IPS-NIHi7 (cell line): ENCODE measurements at regions not wholly inside any gene's neighbourhood (a gene's known extent, or its start where the extent isn't known, plus 50 kb on each side); places are given as distances from the start of the nearest gene placed in this dataset.
A peak's percentile ranks its signal among the peaks of the same experiment; 100 is the strongest.

Experiments used
- DNase-seq: peaks from one replicate; pipeline ENCODE4 v3.0.0; 2012; ENCODE audit warnings: mixed read lengths; ENCODE audit errors: extremely low spot score

DNA sequence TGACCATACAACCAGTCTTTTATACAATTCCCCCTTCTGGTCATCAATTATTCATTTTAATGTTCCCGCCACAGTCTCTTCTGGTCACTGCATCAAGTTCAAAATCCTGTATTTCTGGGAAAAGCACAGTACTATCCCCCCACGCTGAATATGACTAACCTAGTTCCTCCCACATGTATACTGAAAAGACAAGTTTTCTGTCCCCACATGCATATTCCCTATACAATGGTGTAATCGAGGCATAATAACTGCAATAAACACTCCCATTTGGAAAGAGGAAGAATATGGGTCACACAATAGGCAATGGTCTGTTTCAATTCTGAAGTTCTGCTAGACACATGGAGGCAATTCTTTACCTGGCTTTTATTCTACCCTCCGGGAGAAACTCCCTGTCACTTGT lies 344.9 kb downstream of the EFNA5 start:
- no peak for DNase-seq

DNA sequence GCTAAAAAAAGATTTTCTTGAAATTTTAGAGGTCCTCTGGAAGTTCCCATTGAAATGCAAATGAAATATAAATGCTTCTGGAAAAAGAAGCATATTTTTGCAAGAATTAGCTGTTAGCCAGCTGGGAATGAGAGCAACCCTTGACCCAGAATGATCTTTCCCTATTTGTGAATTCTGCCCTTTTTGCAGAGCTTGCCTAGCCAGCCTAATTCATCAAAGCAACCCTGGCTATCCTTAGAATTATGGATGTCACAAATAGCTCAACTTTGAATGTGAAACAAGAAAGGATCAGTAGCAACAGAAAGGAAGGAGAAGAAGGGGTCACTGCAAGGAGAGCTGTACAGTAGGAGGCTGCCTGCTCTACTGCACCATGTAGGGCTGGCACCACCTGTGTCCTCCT lies 345.9 kb downstream of the EFNA5 start:
- DNase-seq: no peak

DNA sequence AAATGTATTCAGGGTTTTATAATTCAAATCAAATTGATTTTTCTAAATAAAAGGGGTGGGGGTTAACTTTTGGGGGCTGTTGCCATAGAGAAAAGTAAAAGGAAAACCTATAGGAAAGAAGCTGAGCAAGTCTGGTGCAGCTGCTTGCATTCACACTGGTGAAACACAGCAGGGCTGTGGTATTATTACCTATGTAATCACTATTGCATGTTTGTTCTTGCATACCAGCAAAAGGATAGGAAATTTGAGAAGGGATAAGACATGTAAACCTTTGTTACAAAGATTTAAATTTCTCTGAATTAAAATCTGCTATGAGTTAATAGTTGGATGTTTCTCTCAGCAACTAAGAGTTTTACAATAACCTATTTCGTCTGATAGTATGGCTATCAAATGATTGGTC lies 346.7 kb downstream of the EFNA5 start:
- DNase-seq: no peak

DNA sequence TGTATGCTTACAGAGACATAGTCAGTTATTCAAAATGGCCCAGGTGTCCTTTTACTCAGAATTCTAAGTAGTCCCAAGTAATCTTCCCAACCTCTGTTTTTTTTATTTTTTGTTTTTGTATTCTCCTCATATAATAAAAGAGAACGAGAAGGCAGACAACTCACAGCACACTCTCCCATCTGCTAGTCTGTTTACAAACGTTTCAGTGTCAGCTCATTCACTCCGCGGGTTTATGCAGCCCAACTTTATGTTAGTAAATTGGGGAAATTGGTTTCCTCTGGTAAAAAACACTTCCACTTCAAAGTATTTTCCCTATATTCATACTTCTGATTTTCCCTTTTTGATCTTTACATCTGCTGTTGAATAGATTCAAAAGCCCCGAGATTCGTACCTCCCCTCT lies 347.2 kb downstream of the EFNA5 start:
- DNase-seq: no peak

DNA sequence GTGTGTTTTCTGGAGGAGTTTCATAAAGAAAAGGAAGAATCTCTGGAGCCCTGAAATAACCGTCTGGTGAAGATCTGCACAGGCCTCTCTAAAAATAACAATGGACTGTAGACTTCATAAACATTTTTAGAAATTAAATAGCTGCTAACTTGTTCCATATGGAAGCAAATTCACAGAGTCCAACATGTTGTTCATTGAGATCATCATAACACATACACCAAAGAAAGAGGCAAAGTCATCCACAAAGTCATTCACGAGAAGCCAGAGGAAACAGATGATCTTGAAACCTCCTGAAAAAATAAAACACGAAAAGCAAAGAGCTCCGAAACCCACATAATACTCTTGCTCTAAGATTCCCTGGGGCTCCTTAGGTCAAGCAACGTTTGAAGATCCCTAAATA lies 347.8 kb downstream of the EFNA5 start:
- DNase-seq: no peak

DNA sequence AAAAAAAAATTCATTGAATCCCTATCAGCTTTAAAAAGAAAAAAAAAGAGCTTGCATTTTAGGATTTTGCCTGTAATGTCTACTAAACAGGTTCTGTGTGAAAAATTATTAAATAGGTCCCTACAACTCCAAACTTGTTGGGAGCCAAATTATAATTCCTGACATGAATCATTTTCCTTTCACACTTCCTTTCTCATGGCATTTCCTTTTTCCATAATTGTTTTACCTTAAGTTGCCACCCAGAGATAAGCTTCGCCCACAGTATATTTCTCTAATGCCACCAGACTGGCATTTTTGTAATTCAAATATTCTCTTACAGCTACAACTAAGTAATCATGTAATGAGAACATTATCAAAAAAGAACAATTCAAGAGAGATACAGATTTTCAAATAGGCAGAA lies 348.8 kb downstream of the EFNA5 start:
- DNase-seq: no peak

DNA sequence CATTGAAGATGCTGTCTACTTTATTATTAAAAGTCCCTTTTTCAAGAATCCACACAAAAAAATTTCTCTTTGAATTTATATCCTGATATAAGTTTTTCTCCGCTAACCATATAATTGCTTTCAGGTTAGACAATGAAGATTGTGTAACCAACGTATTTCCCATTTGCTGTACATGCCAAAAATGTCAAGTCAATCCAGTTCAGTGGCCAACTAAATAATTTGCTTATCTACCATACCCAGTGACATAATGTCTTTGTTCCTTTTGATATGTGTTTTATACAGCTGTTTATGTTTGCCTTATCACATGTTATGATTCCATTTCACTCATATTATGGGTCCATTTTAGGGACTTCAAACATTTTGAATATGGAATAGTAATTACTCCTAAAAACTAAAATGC lies 349.9 kb downstream of the EFNA5 start:
- no peak for DNase-seq

DNA sequence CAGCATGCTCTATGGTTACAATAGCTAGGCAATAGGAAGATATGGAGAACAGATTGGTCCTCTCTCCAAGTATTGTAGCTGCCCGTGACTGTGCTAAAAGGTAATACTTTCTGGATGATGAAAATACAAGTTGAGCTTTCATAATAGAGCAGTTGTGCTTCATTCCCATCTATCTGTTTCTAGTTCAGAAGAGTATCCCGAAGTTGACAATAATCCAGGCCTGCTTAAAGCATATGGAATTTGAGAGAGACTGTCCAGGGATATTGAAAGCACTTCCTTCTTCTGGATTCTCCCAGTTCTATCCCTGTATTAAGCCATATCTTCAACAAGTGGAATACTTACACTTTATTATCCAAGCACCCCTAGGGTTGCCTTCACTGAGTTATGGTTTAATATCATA lies 350.4 kb downstream of the EFNA5 start:
- DNase-seq: no peak

DNA sequence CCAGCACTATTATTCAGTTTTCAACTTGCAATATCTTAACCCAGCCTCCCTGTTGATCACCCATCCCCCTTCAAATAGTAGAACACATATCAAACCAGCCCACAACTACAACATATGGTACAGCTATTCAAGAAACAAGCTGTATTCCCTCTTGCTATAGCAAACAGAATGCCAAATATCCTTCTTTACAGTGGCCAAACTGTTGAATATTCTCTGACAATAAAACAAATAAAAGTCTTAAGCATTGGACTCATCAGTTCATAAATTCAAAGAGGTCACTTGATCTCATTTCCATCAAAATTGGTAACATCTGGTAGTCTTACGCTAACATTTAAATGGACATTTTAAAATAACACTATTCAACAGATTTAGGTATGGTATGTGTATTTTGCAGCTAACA lies 350.8 kb downstream of the EFNA5 start:
- no peak for DNase-seq

DNA sequence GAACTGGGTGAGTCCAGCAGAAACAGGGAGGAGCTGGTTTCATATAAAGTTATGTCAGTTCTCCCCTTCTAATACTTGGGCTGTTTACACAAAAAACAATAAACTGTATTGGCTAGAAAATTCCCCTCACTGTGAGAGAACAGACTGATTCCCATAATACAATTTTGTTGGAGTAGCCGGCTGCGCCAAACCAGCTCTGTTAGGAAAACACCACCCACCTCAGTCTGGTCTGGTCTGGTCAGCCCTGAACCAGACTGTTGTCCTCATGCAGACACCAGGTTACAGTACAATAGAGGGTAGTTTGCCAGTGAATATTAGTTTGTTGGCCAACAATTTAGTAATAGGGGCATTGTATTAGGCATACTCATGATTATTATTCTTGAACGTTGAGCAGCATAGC lies 356.4 kb downstream of the EFNA5 start:
- DNase-seq: no peak

DNA sequence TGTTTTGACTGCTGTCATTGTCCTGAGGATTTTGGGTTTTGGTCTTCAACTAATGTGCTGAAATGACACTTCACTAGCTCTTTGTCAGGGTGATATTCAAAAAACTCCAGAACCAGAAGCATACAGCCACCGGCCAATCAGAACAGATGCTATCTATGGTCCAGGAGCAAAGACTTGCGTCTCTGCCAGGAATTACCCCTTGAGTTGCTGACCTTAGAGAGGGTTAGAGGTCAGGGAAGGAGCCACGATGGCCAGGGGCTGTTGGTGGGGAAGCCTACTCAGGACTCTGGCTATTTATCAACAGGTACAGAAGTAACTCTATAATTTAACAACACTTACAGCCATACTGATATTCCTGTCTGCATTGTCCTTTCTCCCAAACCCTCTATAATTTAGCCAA lies 356.8 kb downstream of the EFNA5 start:
- no peak for DNase-seq

DNA sequence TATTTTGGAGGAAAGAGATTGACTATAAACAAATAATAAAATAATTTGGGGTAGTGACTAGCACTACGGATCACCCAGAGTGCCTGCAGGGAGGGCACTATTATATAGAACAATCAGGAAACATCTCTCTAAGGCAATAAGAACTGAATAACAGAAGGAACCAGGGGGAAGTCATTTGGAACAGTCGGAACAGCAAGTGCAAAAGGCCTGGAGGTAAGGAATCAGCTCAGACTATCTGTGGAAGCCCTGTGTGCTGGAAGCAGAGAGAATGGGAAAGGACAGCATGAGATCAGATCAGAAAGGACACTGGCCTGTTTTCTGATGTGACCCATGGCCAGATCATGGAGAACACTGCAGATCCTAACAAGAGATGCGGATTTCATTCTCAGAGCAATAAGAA lies 357.6 kb downstream of the EFNA5 start:
- DNase-seq: no peak

DNA sequence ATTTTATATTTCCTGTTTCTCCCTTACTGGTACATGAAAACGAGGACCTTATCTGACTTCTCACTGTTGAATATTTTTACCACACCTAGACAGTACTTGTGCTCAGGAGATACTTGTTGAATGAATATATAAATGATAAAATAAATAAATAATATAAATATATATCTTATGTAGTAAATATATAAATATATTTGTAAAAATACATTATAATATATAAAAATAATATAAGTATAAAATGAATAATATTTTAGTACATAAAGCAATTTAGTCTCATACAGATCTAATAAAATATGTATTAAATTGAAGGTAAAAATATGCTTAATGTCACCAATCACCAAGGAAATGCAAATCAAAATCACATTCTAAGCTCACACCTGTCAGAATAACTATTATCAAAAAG lies 360.6 kb downstream of the EFNA5 start:
- no peak for DNase-seq

DNA sequence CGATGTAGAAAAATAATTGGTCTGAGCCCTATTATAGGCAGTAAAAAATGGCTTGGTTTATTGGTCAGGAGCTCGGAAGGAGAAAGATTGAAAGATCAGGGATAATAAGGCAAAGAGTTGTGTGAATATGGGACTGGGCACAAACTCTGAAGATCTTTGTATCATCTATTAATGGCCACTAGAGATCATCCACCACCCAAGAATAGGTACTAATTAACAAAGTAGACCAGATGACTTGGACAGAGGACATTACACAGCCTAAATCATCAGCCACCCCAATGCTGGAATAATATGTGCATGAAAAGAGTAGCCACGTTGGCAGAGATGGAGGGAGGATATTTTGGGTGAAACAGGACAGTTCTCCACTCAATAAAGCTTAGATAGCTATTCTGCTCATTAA lies 364.1 kb downstream of the EFNA5 start:
- no peak for DNase-seq

DNA sequence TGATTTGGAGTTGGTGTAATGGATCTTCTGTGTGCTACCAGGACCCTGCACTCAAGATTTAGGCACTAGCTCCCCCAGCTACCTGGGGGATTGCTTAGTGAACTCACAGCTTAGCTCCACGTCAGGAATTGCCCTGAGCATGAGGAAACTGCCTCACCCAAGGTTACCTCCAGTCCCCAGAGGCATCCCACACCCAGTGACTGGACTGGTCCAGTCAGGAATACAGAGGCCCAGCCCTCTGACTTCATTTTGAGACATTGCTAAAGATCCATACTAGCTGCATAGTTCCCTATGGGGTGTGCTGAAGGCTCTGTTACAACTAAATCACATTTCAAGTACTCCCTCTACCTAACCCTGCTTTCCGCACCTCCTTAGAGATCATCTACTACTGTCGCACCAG lies 364.7 kb downstream of the EFNA5 start:
- DNase-seq: no peak

DNA sequence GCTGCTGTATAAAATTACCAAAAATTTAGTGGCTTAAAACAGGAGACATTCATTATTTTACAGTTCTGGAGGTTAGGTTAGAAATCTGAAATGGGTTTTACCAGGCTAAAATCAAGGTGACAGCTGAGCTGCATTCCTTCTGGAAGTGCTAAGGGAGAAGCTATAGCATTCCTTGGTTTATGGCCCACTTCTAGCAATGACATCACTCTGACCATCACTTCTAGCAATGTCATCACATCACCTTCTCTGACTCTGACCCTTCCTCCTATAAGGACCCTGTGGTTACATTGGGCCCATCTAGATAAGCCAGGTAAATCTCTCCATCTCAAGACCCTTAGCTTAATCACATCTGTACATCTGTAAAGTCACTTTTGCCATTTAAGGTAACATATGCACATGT lies 366.1 kb downstream of the EFNA5 start:
- no peak for DNase-seq

DNA sequence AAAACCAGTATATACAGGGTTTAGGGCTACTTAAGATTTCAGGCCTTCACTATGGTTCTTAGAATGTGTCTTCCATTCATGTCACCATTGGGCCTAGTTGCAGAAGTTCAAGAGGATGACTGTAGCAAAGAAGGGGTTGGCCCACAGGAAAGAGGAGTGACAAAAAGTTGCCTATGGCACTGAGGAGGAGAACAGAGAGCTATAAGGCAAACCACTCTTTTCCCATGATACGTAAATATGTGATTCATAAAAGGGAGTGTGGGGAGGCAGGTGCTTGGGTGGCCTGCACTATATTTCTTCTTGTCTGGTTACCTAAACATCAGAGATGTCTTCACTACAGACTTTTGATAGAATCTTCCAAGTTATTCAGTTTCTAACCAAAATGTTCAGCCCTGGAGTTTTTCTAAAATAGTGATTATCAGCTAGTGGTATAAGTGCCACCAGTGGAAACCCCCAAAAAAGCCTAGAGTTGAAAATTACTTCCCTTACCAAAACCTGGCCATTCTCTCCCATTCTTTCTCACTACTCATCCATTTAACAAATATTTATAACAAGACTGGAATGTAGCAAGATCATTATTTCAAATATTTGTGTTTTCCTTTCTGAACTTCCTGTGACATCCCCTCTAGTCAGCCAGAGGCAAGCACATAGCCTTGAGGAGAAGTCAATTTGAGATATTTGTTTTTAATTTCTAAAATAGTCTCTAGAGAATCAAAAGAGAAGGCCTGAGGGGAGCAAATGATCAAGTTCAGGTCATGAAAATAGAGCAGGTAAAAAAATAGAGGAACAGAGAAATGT lies 367.4 kb downstream of the EFNA5 start:
- no peak for DNase-seq

DNA sequence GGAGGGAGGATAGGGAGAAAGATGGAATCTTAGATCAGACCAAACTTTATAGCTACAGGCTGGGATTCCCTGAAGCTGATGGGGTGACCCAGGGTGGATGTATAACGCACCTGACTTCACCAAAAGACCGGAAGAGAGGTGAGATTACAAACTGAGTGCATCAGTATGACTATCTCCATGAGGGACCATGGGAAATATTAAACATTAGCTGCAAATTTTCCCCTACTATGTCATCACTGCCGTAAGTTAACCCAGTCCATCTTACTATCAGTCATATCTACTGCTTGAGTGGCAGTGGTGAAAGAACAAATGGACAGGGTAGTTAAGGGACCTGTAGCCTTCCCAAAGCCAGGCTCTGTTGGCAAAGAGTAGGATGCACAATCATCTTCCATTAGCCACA lies 368.3 kb downstream of the EFNA5 start:
- DNase-seq: no peak

DNA sequence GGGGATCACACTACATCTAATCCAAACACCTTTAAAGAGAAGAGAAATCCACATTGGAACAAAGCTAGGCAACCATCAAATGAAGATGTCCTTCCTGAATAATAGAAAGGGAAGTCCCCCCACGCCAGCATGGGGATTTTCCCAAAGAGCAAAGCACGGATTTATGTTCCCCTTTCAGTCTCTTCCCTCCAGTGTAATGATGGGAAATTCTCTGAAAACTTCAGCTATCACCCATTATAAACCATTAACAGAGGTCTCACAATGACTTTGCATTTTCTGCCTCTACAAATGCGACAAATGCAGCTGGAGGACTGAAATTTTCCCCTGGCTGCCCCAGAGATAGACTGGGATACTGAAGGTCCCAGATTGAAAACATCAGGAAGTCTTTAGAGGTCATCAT lies 368.7 kb downstream of the EFNA5 start:
- no peak for DNase-seq

DNA sequence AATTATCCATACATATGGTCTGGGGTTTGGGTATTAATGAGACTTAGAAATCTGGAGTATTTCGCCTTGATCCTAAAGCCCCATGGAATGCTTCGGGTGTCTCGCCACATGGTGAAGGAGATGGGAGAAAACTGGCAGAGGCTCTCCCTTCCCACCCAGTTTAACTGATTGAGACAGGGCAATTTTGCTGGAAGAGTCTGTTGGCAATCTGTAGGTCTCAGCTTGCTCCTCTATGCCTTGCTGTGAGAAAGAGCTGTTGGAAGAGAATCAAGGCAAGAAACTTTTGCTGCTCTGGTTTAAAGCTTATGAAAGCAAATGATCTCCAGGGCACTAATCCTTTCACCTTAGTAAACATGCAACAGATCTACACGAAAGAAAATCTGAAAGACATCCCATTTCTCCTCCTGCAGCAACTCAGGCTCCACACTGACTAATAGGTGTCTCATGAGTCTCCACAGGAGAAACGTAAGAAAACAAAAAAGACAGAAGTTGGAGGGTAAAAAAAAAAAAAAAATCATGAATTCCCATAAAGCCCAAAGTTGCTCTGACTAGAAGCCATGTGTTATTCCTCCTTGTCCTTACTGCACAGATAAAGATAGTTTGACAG lies 369.9 kb downstream of the EFNA5 start:
- DNase-seq: no peak

DNA sequence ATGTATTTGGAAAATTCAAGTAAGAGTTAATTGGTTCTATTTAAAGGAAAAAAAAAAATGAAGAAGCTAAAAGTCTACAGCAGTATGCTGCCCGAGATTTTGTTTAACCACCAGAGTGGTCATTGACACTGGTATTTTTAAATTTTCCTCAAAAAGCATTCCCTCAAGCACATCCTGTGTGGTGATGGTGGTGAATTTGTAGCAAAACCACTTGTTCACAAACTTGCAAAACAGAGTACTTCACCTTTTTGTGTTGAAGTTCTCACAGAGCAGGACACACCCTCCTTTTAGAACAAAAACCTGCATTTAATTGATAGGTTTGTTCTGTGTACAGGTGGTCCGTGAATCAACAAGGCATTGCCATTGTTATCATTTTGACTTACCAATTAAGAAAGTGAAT lies 374.2 kb downstream of the EFNA5 start:
- no peak for DNase-seq

DNA sequence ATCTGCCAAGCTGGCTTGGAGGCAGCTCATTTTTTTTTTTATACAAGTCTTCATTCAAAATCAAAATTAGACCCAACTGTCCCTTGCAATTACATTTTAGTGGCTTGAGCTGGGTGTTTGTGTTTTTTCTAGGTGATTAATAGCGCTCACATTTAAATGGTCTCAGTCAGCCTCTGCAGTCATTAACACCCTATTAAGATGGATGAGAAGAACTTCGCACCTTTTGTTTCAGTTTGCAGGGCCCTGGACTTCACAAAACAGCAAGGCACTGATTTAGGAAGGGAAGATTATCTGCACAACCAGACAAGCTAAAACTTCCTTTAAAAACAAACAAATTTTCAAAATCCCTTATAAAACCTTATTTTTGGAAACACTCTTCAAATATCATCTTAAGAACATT lies 374.8 kb downstream of the EFNA5 start:
- DNase-seq: peak; percentile 27

DNA sequence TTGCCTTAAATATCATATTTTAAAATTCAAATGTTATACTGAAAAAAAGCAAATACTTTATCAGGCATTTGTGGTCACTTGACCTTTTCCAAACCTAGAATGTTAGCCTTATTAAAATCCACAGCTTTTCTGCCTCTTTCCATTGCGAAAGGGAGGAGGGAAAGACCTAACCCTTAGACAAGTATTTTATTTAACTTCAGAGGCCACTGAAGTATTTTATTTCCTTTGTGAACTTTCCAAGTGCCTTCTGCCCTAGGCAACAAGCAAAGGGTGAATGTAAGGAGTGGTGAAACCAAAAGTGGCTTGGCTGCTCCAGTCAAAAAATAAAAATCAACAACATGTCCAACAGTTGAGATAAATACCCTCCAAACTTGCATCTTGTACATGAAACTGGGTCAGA lies 376.1 kb downstream of the EFNA5 start:
- no peak for DNase-seq

DNA sequence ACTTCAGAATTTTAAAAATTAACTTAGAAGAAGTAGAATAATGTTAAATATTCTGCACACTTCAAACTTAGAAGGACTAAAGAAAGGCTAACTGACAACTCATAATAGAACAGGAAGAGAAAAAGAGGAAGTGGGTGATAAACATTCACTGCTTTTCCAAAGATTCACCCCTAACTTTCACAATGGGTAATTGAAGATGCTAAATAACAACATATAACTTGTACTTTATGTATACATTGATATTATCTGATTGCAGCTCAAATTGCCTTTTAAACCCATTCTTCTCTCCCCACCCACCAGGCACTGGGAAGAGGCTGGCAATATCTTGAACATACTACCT lies 376.6 kb downstream of the EFNA5 start:
- no peak for DNase-seq
